Caco-2 (cell line): ENCODE measurements at regions not wholly inside any gene's neighbourhood (a gene's known extent, or its start where the extent isn't known, plus 50 kb on each side); places are given as distances from the start of the nearest gene placed in this dataset.

Experiments used
- BruUV-seq: library from RNA; stranded (reverse); fragments of 400-500 nt; replicated peaks from 2 replicates; lab custom pipeline; 2021; lab: Mats Ljungman, UMichigan
- CTCF ChIA-PET: fragments of 300-600 bp; sonication (Branson Sonifier 250); formaldehyde crosslinking; loops from one replicate; lab custom pipeline; 2022; ENCODE audit warnings: antibody characterized with exemption; lab: Charles Lee
- POLR2A ChIA-PET: fragments of 300-600 bp; sonication (Branson Sonifier 250); formaldehyde crosslinking; loops from one replicate; lab custom pipeline; 2022; ENCODE audit warnings: antibody characterized with exemption; lab: Charles Lee
- DNase-seq, 2 experiments: peaks; one replicate each; pipeline versions ENCODE4 v3.0.0 to v3.0.0-alpha.2; 2020 to 2022
- H3K27me3 ChIP-seq: replicated peaks from 2 replicates; pipeline ENCODE4 v1.6.0; 2011; ENCODE audit warnings: low read length; ENCODE audit not compliant: control insufficient read depth, insufficient read depth
- H3K36me3 ChIP-seq: 2 replicates; pipeline ENCODE4 v1.5.1; 2011; ENCODE audit warnings: low read length; ENCODE audit not compliant: control insufficient read depth, insufficient read depth
- H3K4me1 ChIP-seq: fragments of 250-450 bp; sonication (Bioruptor Pico); 2 replicates; pipeline ENCODE4 v1.5.1; 2020; ENCODE audit warnings: mild to moderate bottlenecking
- H3K4me3 ChIP-seq: 2 replicates; pipeline ENCODE4 v1.5.1; 2011; ENCODE audit warnings: low read depth, mild to moderate bottlenecking, control low read depth, low read length
- H3K9me3 ChIP-seq: fragments of 250-450 bp; sonication (Bioruptor Pico); 2 replicates; pipeline ENCODE4 v1.5.1; 2020; ENCODE audit warnings: mild to moderate bottlenecking, moderate library complexity
- H3K27ac Mint-ChIP-seq: one replicate; pipeline ENCODE4 v1.8.0; 2022; ENCODE audit warnings: mixed read lengths; ENCODE audit not compliant: unreplicated experiment
- H3K27me3 Mint-ChIP-seq: one replicate; pipeline ENCODE4 v1.8.0; 2022; ENCODE audit warnings: mixed read lengths; ENCODE audit not compliant: insufficient read depth, unreplicated experiment
- H3K36me3 Mint-ChIP-seq: one replicate; pipeline ENCODE4 v1.8.0; 2022; ENCODE audit warnings: mild to moderate bottlenecking, mixed read lengths; ENCODE audit not compliant: insufficient read depth, unreplicated experiment
- H3K4me1 Mint-ChIP-seq: one replicate; pipeline ENCODE4 v1.8.0; 2022; ENCODE audit warnings: low read depth, mixed read lengths; ENCODE audit not compliant: unreplicated experiment
- H3K4me3 Mint-ChIP-seq: one replicate; pipeline ENCODE4 v1.8.0; 2022; ENCODE audit warnings: mild to moderate bottlenecking, moderate library complexity, mixed read lengths; ENCODE audit not compliant: unreplicated experiment
- H3K9me3 Mint-ChIP-seq: one replicate; pipeline ENCODE4 v1.8.0; 2022; ENCODE audit warnings: mixed read lengths; ENCODE audit not compliant: unreplicated experiment
- CTCF ChIP-seq, 2 experiments: fragments of 200-600 bp in 1 of 2; IDR thresholded peaks; 1 replicate in 1 of 2; 2 replicates in 1 of 2; pipeline versions ENCODE4 v1.5.1 to v1.8.0; 2011 to 2022; ENCODE audit warnings: antibody characterized with exemption in 1 of 2, control low read depth in 1 of 2, inconsistent platforms in 1 of 2, low read depth in 1 of 2, low read length in 1 of 2, mild to moderate bottlenecking in 1 of 2, moderate library complexity in 1 of 2; ENCODE audit not compliant: insufficient read depth in 1 of 2, severe bottlenecking in 1 of 2, unreplicated experiment in 1 of 2
- intact Hi-C: fragments of 100-400 bp; cut with micrococcal nuclease; formaldehyde crosslinking; loops from one replicate; pipeline ENCODE4 v1.10.0; 2022; ENCODE audit not compliant: unreplicated experiment

- no peak for DNase-seq
- Mint-ChIP-seq H3K4me1 (no peaks in the 10 kb centered on the region), H3K27ac (no peak overlapping the region), H3K9me3 (peaks cover 19% of the 10 kb centered on the region), H3K36me3 (no peaks in the 10 kb centered on the region), H3K4me3 (no peak overlapping the region), H3K27me3 (no peaks in the 10 kb centered on the region)
- BruUV-seq: no TSS peak
- TF ChIP-seq CTCF (IDR thresholded peaks at IDR 0.05; ENCODE audit: insufficient read depth in 1 of 2, low read depth in 1 of 2, low read length in 1 of 2, severe bottlenecking in 1 of 2, unreplicated experiment in 1 of 2): no peak
- intact Hi-C loops: no loop called here
- Histone ChIP-seq H3K36me3 (no peaks in the 10 kb centered on the region), H3K4me3 (no peak overlapping the region), H3K9me3 (peaks cover 8% of the 10 kb centered on the region), H3K4me1 (no peaks in the 10 kb centered on the region), H3K27me3 (no peaks in the 10 kb centered on the region)
- POLR2A ChIA-PET: no interaction called here
- CTCF ChIA-PET: no interaction called here
These were observed 163.2 kb upstream of the NBPF11 start for GRCh38 chr1:148315071-148315811.

GRCh38 chr1:148310807-148311206 lies 158.7 kb upstream of the NBPF11 start:
- H3K4me3 ChIP-seq: no peak overlapping the region
- no peaks in the 10 kb centered on the region for H3K36me3 ChIP-seq
- Mint-ChIP-seq H3K36me3 (no peaks in the 10 kb centered on the region), H3K27ac (no peak overlapping the region), H3K27me3 (no peaks in the 10 kb centered on the region), H3K4me3 (no peak overlapping the region), H3K9me3 (peaks cover 28% of the 10 kb centered on the region), H3K4me1 (no peaks in the 10 kb centered on the region)
- POLR2A ChIA-PET: no interaction called here
- no peak for DNase-seq
- no TSS peak for BruUV-seq
- peaks cover 9% of the 10 kb centered on the region for H3K9me3 ChIP-seq
- no peaks in the 10 kb centered on the region for H3K4me1 ChIP-seq
- CTCF ChIA-PET: no interaction called here
- intact Hi-C loops: no loop called here
- H3K27me3 ChIP-seq: no peaks in the 10 kb centered on the region
- TF ChIP-seq CTCF (IDR thresholded peaks at IDR 0.05; ENCODE audit: insufficient read depth in 1 of 2, low read depth in 1 of 2, low read length in 1 of 2, severe bottlenecking in 1 of 2, unreplicated experiment in 1 of 2): no peak

DNA sequence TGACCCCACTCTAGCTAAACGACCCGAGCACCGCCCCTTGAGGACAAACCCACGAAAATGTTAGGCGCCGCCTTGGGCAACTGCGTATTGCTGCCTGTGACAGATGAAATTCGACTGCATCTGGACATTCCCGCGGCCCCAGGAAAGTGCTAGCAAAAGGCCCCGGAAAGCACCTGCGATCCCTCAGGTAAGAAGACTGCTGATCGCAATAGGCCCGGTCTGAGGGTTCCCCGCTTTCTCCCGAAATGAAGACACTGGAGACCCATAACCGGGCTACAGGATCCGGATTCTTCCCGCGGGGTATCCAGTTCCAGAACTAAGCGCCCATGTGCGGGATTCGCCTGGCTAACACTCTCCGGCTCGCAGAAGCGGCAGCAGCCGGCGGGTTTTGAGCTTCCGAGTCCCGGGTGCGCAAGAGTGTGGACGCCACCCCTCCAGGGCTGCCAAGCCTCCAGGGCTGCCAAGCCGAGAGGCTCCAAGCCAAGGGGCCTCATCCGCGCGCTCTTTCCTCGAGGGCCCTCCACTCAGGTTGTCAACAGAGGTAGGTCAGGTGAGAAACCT lies 157.9 kb upstream of the NBPF11 start:
- no peaks in the 10 kb centered on the region for H3K4me1 Mint-ChIP-seq
- Histone ChIP-seq H3K36me3 (no peaks in the 10 kb centered on the region), H3K4me1 (no peaks in the 10 kb centered on the region), H3K27me3 (no peaks in the 10 kb centered on the region), H3K9me3 (peaks cover 9% of the 10 kb centered on the region), H3K4me3 (no peak overlapping the region)
- H3K9me3 Mint-ChIP-seq: peaks cover 28% of the 10 kb centered on the region
- CTCF ChIA-PET: no interaction called here
- H3K36me3 Mint-ChIP-seq: no peaks in the 10 kb centered on the region
- H3K4me3 Mint-ChIP-seq: no peak overlapping the region
- no peaks in the 10 kb centered on the region for H3K27me3 Mint-ChIP-seq
- H3K27ac Mint-ChIP-seq: no peak overlapping the region
- POLR2A ChIA-PET: no interaction called here
- intact Hi-C loops: no loop called here
- no TSS peak for BruUV-seq
- TF ChIP-seq CTCF (IDR thresholded peaks at IDR 0.05; ENCODE audit: insufficient read depth in 1 of 2, low read depth in 1 of 2, low read length in 1 of 2, severe bottlenecking in 1 of 2, unreplicated experiment in 1 of 2): no peak
- DNase-seq: no peak
